Neural cell (in vitro differentiated cells): ENCODE measurements at regions not wholly inside any gene's neighbourhood (a gene's known extent, or its start where the extent isn't known, plus 50 kb on each side); places are given as distances from the start of the nearest gene placed in this dataset.

ENCODE experiments used
- H2AFZ ChIP-seq: fragments of 200-600, 300-800 bp; sonication (generic), shearing (Covaris generic); 2 replicates; pipeline ENCODE4 v1.6.0; 2014; ENCODE audit warnings: low read depth, mild to moderate bottlenecking, antibody characterized with exemption, low read length, moderate library complexity
- H3F3A ChIP-seq: fragments of 200-600 bp; shearing (Covaris generic); 2 replicates; pipeline ENCODE4 v1.6.1; 2016; ENCODE audit warnings: mild to moderate bottlenecking, moderate library complexity, mixed read lengths, antibody characterized with exemption, low read length; ENCODE audit not compliant: insufficient read depth, poor library complexity, severe bottlenecking
- H3K27ac ChIP-seq: fragments of 200-600, 300-800 bp; sonication (generic), shearing (Covaris generic); 2 replicates; pipeline ENCODE4 v1.5.1; 2014; ENCODE audit warnings: mild to moderate bottlenecking, low read length, moderate library complexity
- H3K27me3 ChIP-seq: fragments of 300-800, 200-600 bp; sonication (generic), shearing (Covaris generic); 2 replicates; pipeline ENCODE4 v1.6.0; 2014; ENCODE audit warnings: mild to moderate bottlenecking, low read depth, low read length, moderate library complexity; ENCODE audit not compliant: insufficient read depth
- H3K36me3 ChIP-seq: fragments of 300-800, 200-600 bp; sonication (generic), shearing (Covaris generic); 2 replicates; pipeline ENCODE4 v1.5.1; 2014; ENCODE audit warnings: mild to moderate bottlenecking, antibody characterized with exemption, low read length, moderate library complexity; ENCODE audit not compliant: insufficient read depth
- H3K4me2 ChIP-seq: fragments of 300-800, 200-600 bp; sonication (generic), shearing (Covaris generic); 2 replicates; pipeline ENCODE4 v1.6.0; 2014; ENCODE audit warnings: mild to moderate bottlenecking, low read length
- H3K4me3 ChIP-seq: fragments of 300-800, 200-600 bp; sonication (generic), shearing (Covaris generic); 2 replicates; pipeline ENCODE4 v1.5.1; 2014; ENCODE audit warnings: mild to moderate bottlenecking, low read length, moderate library complexity
- H3K79me2 ChIP-seq: fragments of 200-600 bp; shearing (Covaris generic); replicated peaks from 2 replicates; pipeline ENCODE4 v1.6.0; 2014; ENCODE audit warnings: mild to moderate bottlenecking, low read length, moderate library complexity; ENCODE audit not compliant: insufficient read depth
- H3K9ac ChIP-seq: fragments of 300-800, 200-600 bp; sonication (generic), shearing (Covaris generic); 2 replicates; pipeline ENCODE4 v1.6.1; 2016; ENCODE audit warnings: mild to moderate bottlenecking, low read length, mixed read lengths
- H3K9me2 ChIP-seq: fragments of 200-600 bp; shearing (Covaris generic); 2 replicates; pipeline ENCODE4 v1.6.1; 2016; ENCODE audit warnings: mild to moderate bottlenecking, low read length, mixed read lengths; ENCODE audit not compliant: insufficient read depth
- H3K9me3 ChIP-seq: fragments of 200-600, 300-800 bp; sonication (generic), shearing (Covaris generic); 2 replicates; pipeline ENCODE4 v1.6.1; 2016; ENCODE audit warnings: mild to moderate bottlenecking, mixed run types, low read length, moderate library complexity, mixed read lengths
- H4K20me1 ChIP-seq: fragments of 200-600 bp; shearing (Covaris generic); 2 replicates; pipeline ENCODE4 v1.6.1; 2016; ENCODE audit warnings: mild to moderate bottlenecking, mixed run types; ENCODE audit not compliant: insufficient read depth
- EP300 ChIP-seq: fragments of 450-650 bp; conservative IDR thresholded peaks from 2 replicates; pipeline ENCODE4 v1.6.1; 2014; ENCODE audit warnings: antibody characterized with exemption, mild to moderate bottlenecking, moderate library complexity; ENCODE audit not compliant: poor library complexity, severe bottlenecking
- EZH2 ChIP-seq: fragments of 200-600, 300-800 bp; shearing (Covaris generic), sonication (generic); IDR thresholded peaks from 2 replicates; pipeline ENCODE4 v1.6.1; 2014; ENCODE audit warnings: antibody characterized with exemption, low read length, borderline replicate concordance, mild to moderate bottlenecking; ENCODE audit not compliant: insufficient read depth, poor library complexity, severe bottlenecking
- MXI1 ChIP-seq: fragments of 450-650 bp; conservative IDR thresholded peaks from 2 replicates; pipeline ENCODE4 v1.6.1; 2014; ENCODE audit warnings: antibody characterized with exemption, mild to moderate bottlenecking; ENCODE audit not compliant: poor library complexity, severe bottlenecking
- POLR2AphosphoS5 ChIP-seq: IDR thresholded peaks from 2 replicates; pipeline ENCODE4 v1.6.1; 2012
- RAD21 ChIP-seq: fragments of 450-650 bp; conservative IDR thresholded peaks from 2 replicates; pipeline ENCODE4 v1.6.1; 2014; ENCODE audit warnings: antibody characterized with exemption, mild to moderate bottlenecking, moderate library complexity
- SMC3 ChIP-seq: fragments of 450-650 bp; conservative IDR thresholded peaks from 2 replicates; pipeline ENCODE4 v1.6.1; 2014; ENCODE audit warnings: antibody characterized with exemption, mild to moderate bottlenecking, moderate library complexity; ENCODE audit not compliant: poor library complexity
- TAF1 ChIP-seq: IDR thresholded peaks from 2 replicates; pipeline ENCODE4 v1.6.1; 2012; ENCODE audit warnings: low read depth
- TF ChIP-seq, protein P1 (sequence below): IDR thresholded peaks from 2 replicates; pipeline ENCODE4 v1.6.1; 2012; ENCODE audit warnings: borderline replicate concordance
- TF ChIP-seq, protein P2 (sequence below): fragments of 450-650 bp; IDR thresholded peaks from 2 replicates; pipeline ENCODE4 v1.5.1; 2014; ENCODE audit warnings: antibody characterized with exemption, mild to moderate bottlenecking, moderate library complexity; ENCODE audit not compliant: poor library complexity, severe bottlenecking

DNA sequence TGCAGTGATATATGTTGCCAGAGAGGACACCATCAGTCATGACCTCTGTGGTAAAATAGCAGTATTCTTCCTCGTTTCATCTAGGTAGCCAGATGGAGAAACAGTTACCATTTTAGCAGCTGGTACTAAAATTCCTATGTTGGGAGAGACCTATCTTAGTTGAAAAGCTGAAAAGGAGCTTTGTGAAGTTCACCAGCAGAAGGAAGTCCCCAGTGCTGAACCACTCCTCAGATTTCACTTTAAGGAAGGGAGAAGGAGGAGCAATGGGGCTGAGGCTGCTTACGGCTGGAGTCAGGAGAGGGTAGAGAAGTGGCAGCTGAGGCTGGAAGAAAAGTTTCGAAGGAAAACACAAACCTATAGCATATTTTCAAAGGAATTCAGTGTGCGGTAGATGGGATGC lies 103.7 kb downstream of the ATXN3L start:
- Histone ChIP-seq H3K9ac (no peak overlapping the region), H3K4me2 (no peak overlapping the region)

DNA sequence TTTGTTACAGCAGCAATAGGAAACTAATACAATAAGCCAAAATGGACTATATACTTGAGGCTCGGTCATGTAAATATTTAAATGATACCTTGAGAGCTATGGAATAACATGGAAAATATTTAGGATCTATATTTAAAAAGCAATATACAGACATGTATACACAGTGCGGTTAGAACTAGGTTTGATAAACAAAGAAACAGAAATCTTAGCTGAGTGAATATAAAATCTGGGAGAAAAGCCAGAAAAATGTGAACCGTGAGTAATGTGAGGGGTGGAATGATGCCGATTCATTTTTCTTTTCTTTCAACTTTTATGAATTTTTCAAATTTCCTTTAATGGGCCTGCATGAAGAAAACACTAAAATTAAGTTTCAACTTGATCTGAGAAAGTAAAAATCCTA lies 104.1 kb downstream of the ATXN3L start:
- no peaks in the 10 kb centered on the region for H3F3A ChIP-seq

More for the DNA sequence above, 103.7 kb downstream of the ATXN3L start:
- no peaks in the 10 kb centered on the region for H3K36me3 ChIP-seq
- no peak for TF ChIP-seq TAF1
- TF ChIP-seq EP300: no peak
- no peak for TF ChIP-seq SMC3
- TF ChIP-seq, protein P1, sequence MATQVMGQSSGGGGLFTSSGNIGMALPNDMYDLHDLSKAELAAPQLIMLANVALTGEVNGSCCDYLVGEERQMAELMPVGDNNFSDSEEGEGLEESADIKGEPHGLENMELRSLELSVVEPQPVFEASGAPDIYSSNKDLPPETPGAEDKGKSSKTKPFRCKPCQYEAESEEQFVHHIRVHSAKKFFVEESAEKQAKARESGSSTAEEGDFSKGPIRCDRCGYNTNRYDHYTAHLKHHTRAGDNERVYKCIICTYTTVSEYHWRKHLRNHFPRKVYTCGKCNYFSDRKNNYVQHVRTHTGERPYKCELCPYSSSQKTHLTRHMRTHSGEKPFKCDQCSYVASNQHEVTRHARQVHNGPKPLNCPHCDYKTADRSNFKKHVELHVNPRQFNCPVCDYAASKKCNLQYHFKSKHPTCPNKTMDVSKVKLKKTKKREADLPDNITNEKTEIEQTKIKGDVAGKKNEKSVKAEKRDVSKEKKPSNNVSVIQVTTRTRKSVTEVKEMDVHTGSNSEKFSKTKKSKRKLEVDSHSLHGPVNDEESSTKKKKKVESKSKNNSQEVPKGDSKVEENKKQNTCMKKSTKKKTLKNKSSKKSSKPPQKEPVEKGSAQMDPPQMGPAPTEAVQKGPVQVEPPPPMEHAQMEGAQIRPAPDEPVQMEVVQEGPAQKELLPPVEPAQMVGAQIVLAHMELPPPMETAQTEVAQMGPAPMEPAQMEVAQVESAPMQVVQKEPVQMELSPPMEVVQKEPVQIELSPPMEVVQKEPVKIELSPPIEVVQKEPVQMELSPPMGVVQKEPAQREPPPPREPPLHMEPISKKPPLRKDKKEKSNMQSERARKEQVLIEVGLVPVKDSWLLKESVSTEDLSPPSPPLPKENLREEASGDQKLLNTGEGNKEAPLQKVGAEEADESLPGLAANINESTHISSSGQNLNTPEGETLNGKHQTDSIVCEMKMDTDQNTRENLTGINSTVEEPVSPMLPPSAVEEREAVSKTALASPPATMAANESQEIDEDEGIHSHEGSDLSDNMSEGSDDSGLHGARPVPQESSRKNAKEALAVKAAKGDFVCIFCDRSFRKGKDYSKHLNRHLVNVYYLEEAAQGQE: no peak
- TF ChIP-seq RAD21: no peak
- no peak for TF ChIP-seq EZH2
- no peak for TF ChIP-seq POLR2AphosphoS5
- no peak overlapping the region for H2AFZ ChIP-seq
- no peak overlapping the region for H3K27ac ChIP-seq
- no peaks in the 10 kb centered on the region for H3K27me3 ChIP-seq
- no peaks in the 10 kb centered on the region for H3K9me3 ChIP-seq
- H3K9me2 ChIP-seq: no peaks in the 10 kb centered on the region
- H3K4me3 ChIP-seq: no peak overlapping the region
- H3K79me2 ChIP-seq: no peaks in the 10 kb centered on the region
- no peaks in the 10 kb centered on the region for H3F3A ChIP-seq
- no peaks in the 10 kb centered on the region for H4K20me1 ChIP-seq

More for the DNA sequence above, 104.1 kb downstream of the ATXN3L start:
- H3K4me2 ChIP-seq: no peak overlapping the region
- H3K9ac ChIP-seq: no peak overlapping the region
- no peaks in the 10 kb centered on the region for H3K9me3 ChIP-seq
- no peaks in the 10 kb centered on the region for H3K27me3 ChIP-seq
- no peak overlapping the region for H2AFZ ChIP-seq
- H3K27ac ChIP-seq: no peak overlapping the region
- H4K20me1 ChIP-seq: no peaks in the 10 kb centered on the region
- no peaks in the 10 kb centered on the region for H3K79me2 ChIP-seq
- H3K36me3 ChIP-seq: no peaks in the 10 kb centered on the region
- H3K4me3 ChIP-seq: no peak overlapping the region
- TF ChIP-seq RAD21: no peak
- TF ChIP-seq EZH2: no peak
- TF ChIP-seq, protein P2, sequence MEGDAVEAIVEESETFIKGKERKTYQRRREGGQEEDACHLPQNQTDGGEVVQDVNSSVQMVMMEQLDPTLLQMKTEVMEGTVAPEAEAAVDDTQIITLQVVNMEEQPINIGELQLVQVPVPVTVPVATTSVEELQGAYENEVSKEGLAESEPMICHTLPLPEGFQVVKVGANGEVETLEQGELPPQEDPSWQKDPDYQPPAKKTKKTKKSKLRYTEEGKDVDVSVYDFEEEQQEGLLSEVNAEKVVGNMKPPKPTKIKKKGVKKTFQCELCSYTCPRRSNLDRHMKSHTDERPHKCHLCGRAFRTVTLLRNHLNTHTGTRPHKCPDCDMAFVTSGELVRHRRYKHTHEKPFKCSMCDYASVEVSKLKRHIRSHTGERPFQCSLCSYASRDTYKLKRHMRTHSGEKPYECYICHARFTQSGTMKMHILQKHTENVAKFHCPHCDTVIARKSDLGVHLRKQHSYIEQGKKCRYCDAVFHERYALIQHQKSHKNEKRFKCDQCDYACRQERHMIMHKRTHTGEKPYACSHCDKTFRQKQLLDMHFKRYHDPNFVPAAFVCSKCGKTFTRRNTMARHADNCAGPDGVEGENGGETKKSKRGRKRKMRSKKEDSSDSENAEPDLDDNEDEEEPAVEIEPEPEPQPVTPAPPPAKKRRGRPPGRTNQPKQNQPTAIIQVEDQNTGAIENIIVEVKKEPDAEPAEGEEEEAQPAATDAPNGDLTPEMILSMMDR: no peak
- TF ChIP-seq EP300: no peak
- no peak for TF ChIP-seq TAF1
- TF ChIP-seq POLR2AphosphoS5: no peak
- TF ChIP-seq SMC3: no peak
- TF ChIP-seq MXI1: no peak
- TF ChIP-seq, protein P1: no peak
- no peaks in the 10 kb centered on the region for H3K9me2 ChIP-seq
